SKM-1 (cell line): ENCODE measurements at regions not wholly inside any gene's neighbourhood (a gene's known extent, or its start where the extent isn't known, plus 50 kb on each side); places are given as distances from the start of the nearest gene placed in this dataset.
"Not testable (repeated sequence)": the region's sequence is repeated elsewhere in the genome, so short reads cannot be mapped to it uniquely, and the experiment has no call there.

ENCODE experiments used
- DNase-seq: peaks from one replicate; lab custom pipeline; 2025; ENCODE audit not compliant: unreplicated experiment; lab: John Stamatoyannopoulos, UW

DNA sequence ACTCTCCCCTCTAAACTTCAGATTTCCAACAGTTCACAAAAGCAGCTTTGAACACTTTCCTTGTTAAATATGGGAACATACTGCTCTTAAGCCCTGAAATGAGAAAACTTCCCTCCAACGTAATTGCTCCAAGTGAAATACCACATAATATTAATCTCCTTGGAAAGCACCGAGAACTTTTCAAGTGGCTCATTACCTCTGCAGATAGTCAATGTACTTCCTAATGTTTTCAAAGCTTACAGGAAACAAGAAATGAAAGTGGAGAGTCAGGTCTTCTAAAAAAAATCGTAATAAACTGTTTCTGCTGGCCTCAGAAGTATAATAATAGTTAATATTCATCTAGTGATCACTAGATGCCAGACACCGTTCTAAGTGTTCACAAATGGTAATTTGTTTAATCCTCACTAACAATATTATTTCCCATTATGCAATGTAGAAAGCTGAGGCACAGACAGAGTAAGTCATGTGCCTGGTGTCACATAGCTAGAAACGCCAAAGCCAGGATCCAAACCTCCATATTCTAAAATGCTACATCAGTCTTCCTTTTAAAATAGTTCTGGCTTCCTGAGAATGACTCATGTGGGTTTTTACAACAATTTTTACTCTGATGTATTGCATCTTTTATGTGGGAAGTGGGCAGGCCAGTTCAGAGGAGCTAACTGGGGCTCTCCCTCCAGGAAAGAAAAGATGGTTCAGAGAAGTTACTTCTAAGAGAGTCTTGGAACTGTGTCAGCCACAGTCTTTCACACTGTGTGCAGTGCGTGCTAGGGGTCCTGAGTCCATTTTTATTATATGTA is 177.2 kb downstream of the PLPPR4 start:
- DNase-seq, result no peak

DNA sequence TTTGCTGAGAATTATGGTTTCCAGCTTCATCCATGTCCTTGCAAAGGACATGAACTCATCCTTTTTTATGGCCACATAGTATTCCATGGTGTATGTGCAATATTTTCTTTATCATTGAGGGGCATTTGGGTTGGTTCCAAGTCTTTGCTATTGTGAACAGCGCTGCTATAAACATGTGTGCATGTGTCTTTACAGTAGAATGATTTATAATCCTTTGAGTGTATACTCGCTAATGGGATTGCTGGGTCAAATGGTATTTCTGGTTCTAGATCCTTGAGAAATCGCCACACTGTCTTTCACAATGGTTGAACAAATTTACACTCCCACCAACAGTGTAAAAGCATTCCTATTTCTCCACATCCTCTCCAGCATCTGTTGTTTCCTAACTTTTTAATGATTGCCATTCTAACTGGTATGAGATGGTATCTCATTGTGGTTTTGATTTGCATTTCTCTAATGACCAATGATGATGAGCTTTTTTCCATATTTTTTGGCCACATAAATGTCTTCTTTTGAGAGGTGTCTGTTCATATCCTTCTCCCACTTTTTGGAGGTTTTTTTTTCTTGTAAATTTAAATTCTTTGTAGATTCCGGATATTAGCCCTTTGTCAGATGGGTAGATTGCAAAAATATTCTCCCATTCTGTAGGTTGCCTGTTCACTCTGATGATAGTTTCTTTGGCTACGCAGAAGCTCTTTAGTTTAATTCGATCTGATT is 180.1 kb downstream of the PLPPR4 start:
- not testable (repeated sequence) for DNase-seq

DNA sequence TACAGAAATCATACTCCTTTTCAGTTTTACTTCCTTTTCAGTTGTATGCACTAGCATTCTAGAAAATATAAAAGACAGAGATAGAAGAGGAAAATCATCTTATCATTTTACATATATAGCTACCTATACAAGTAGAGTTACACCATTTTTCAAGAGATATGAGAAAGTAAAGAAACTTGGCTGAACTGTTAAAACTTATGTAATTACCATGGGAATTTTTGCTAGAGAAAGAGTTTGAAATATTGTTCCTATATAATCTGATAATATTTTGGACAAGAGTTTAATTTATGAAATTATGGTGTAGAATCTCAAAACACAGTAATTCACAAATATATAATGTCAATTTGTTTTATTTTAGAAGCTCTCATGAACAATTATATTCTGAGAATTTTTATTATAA is 180.8 kb downstream of the PLPPR4 start:
- DNase-seq, result no peak

DNA sequence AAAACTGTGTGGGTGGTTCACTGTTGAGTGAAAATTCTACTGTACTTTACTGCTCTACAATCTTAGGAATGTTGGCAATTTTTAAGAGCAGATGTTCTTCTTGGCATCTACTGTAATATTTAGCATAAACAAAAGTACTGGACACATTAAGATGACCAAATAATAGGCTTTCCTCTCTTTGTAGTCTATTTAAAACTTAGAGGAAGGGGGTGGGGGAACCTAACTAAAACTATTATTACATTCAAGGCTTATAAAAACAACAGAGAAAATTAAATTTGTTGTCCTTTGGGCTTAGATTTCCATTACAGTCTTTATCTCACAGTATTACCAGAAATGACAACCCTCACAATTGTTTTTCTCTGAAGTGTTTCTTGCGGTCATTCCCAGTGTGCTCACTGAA is 181.2 kb downstream of the PLPPR4 start:
- DNase-seq, result no peak

DNA sequence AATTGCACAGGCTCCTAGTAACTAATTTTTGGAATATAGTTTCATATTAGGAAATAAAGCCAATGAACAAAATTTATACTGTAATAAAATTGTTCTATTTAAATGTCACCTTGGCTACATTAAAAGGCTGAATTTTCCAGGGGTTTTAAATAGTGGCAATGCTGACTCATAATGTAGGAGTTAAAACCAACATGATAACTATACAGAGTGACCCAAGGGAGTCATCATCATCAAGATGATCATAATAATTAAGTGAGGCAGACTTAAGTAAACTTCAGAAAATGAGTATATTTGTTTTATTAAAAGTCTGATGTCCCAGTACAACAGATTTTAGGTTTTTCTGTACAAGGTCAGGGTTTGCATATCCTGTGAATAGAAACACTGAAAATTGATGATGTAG is 183.4 kb downstream of the PLPPR4 start:
- DNase-seq, result no peak

DNA sequence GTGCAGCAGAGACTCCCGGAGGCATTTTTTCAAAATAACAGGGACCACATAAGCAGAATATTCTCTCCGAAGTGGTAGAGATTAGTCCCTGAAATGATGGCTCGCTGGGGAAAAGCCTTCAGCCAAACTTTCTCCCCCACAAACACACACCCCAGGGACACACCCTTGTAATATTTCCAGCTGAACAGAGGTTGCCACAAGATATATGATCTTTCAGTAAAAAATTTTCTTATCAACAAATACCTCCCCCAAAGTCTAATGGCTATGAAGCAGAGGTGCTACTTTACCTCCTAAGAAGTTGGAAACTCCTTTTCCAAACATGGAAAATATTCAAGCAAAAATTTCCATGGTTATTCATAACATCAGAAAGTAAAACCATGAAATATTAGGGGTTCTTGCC is 190.2 kb upstream of the PALMD start:
- DNase-seq, result no peak

DNA sequence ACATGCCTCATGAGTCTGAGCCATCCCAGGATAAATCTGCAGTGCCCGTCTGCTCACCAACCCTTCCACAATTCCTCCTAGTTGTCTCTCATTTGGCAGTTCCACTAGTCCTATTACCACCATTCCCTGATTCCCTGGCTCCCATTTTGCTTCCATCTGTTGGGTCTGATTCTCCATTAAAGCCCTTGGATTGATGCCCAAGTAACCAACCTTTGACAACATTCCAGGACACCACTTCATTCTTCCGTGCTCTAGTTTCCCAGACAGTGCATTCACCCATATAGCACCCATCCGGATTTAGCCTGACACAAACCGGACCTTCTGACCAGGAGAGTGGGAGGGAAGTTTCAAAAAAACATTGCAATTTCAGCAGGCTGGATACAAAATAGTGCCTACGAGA is 189.4 kb upstream of the PALMD start:
- DNase-seq, result no peak

DNA sequence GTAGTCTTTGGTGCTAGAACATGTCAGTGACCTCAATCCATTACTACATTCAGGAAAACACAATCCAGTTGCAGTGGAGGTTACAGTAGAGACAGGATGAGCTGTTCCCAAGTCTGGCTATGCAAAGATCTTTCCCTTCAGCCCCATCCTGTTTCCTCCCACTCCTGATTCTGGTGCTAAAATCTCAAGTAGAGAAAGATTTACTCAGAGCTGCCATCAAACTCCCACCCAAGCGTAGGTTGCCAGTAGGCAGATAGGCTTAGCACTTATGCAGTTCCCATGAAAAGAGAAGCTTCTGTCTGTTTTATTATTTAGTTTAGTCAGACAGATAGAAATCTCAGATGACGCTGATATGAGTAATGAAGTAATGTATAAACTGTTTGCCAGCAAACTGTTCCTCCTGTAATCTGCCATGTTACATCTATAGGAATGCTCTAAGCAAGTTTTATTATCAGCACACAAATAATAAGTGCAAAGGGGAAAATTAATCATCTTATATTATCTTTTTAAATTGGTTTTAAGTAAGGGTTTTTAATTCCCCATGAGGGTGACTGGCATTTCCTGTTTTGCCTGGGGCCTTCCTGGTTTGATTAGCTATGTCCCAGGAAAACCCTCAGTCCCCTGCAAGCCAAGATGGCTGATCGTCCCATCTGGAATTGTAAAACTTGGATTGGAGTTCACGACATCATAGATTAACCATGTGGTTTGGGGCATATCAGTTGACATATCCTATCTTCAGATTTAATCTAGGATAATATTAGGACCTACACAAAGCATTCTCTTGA is 188.3 kb upstream of the PALMD start:
- no peak for DNase-seq

DNA sequence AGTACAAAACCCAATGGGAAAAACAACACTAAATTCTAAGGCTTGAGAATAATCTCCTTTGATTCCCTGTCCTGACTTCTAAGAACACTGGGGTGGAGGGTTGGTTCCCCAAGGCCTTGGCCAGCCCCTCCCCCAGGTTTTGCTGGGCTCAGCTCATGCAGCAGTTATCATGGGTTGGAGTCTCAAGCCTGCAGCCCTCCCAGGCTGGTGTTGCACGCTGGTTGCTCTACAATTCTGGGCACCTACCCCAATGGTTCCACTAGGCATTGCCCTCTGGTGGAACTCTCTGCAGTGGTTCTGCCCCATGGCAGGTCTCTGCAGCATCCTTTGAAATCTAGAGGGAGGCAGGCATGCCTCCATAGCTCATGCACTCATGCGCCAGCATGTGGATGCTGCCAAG is 184.4 kb upstream of the PALMD start:
- no peak for DNase-seq

DNA sequence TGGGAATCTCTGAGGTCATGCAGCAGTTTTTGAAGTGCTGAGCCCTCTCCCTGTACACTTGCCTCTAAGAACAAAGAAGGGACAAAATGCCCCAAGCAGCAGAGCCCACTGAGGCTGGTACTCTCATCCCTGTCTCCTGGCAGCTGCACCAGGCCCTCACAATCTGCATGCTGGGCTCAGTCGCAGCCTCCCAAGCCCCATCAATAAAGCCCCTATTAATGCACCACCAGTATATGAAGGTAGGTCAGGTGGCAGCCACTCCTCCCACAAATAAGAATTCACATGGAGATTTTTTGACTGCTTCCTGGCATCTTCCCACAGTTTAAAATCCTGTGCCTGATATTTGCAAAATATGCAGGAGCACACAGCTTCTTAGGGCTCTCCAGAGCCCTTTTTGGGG is 181.2 kb upstream of the PALMD start:
- DNase-seq, result no peak

DNA sequence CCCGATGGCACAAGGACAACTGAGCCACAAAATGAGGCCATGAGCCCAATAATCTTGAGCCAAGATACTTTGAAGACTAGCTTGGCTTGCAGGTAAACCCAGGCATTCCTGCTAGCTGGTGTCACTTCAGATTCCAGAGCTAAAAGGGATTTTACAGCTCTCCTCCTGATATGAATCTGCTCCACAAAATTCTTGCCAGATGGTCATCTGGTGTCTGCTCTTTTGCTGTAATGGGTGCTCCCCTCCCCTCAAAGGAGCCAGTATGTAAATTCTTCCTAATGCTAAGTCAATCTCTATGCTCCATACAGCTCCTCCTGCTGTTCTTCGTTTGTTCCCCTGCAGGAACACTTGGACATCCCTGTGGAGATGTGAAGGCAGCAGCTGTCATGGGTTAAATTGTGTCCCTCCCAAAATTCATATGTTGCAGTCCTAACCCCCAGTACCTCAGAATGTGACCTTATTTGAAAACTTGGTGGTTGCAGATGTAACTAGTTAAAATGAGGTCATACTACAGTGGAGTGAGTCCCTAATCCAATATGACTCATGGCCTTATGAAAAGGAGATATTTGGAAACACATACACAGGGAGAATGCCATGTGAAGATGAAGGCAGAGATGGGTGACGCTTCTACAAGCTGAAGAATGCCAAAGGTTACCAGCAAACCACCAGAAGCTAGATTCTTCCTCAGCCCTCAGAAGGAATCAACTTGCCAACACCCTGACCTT is 180.6 kb upstream of the PALMD start:
- DNase-seq, result no peak

DNA sequence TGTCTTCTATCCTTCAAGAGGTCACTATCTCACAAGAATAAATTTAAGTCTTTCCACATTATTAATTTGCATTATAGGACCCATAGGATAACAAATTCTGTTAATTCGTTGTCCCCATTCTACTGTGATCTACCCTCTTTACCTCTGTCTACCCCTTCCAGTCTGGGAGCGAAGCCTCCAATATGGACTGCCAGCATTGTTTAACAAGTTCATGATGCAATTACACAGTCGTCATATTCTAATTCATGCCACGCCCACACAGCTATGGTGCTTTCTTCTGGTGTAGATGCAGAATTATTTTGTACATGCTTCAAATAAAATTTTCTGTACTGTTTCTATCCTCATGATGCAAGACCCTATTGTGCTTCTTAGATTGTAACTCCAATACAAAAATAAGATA is 178.3 kb upstream of the PALMD start:
- DNase-seq, result no peak

DNA sequence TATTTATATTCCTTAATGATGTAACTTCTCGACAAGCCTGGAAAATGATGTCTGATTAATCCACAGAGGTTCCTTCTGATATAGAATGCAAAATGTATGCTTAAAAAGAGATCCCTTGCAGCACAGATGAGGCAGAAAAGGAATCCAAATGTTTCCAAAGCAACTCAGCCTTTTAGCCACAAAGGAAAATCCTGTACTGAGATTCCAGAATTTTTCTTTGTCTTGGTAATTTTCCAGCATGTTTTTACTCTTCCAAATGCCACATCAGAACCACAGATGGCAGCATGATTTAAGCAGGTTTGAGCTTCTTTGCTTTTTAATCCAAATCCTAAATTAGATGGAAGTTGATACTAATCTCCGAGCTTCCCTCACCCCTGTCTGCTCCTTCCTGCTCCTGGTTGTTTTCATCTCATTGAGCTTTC is 176.4 kb upstream of the PALMD start:
- no peak for DNase-seq

DNA sequence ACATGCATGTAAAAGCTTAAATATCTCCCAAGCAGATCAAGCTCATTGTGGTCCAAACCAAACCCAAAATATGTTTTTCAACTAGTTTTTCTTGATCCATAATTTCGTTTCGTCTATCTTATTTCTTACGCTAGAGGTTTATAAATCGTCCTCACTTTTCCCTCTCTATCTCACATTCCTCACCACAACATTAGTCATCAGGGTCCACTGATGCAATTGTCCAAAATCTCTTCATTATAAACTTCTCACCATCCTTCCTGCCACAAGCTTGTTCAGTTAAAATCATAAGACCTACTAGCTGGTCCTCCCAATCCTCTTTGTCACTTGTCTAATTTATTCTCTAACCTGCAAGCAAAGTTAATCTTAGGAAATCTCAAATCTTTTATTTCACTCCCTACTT is 173.0 kb upstream of the PALMD start:
- DNase-seq, result no peak

DNA sequence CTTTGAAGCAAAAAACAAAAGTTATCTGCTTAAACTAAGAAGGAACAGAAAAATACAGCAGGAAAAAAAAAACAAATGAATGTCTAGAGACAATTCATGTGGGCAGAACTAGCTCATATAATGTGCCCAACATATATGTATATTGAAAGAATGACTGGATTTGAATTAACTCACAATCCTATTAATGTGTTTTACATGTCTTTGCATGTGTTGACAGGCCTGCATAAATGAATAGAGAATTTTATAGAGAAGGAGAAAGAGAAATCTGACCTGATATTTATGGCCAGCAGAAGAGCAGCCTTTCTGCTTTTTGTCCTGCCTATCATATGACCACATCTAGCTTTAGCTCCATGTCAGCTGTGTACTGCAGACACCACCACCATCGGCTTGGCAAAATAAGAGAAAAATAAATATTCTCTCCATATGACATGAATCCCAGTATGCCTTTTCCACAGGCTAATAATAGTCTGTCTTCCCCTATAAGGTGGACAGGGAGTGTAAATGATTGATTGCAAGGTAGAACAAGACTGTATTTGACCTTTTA is 171.5 kb upstream of the PALMD start:
- no peak for DNase-seq

DNA sequence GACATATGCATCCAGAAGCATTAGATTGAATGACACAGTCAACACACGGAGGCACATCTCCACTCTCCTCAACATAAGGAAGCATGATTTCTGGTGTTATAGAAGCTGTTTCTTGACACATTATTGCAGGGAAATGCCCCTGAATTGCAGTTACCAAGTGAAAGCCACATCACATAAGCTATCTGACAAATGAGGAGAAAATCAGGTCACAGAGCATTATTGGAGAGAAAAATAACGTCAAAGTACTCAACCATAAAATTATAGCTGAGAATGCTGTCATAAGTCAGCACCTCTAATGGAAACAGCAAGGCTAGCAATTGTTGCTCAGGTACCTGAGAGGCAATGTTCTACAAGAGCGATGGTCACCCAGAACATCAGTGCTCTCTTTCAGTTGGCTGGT is 169.9 kb upstream of the PALMD start:
- no peak for DNase-seq

DNA sequence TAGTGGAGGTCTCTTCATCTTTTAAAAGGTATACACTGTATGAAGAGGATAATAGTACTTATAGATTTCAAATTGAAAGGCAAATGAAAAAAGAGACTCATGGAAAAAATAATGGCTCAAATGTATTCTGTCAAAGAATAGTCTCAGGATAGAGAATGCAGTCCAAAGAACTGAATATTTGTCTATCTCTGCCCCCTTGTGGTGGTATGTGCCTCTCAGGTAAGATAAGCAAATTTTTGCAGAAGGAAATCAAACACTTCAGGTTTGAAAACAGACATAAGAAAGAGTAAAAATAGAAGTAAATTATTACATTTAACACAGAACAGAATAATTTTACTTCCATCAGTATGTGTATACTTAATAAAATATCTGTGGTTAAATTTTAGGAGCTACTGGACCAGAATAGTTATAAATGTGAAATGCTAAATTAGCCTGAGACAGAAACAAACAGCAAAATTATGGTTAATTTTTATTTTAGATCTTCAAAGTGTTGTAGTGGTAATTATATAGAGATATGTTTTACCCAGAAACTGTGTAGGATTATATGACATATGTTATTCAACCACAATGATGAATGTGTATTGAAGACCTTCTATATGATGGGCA is 164.4 kb upstream of the PALMD start:
- DNase-seq, result peak; percentile 57

DNA sequence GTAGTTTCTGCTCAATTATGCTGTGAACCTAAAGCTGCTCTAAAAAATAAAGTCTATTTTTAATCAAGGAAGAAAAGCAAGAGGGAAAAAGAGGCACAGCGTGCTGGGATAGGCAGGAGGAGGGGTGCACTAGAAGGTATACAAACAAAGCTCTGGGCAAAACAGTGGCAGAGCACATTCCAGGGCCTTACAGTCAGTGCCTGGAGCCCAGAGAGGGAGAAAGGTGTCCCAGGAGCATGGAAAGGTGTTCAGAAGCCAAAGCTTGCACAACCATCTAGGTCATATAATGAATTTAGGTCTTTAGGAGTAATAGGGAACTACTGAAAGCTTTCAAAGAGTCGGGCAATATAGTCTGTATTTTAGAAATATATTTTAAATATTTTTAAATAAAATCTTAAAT is 163.6 kb upstream of the PALMD start:
- DNase-seq, result no peak

DNA sequence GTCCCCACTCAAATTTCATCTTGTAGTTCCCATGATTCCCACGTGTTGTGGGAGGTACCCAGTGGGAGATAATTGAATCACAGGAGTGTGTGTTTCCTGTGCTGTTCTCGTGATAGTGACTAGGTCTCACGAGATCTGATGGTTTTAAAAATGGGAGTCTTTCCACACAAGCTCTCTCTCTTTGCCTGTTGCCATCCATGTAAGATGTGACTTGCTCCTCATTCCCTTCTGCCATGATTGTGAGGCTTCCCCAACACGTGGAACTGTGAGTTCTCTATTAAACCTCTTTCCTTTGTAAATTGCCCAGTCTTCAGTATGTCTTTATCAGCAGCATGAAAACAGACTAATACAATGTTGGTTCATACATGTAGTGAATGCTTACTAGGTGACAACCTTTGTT is 163.2 kb upstream of the PALMD start:
- DNase-seq, result no peak

DNA sequence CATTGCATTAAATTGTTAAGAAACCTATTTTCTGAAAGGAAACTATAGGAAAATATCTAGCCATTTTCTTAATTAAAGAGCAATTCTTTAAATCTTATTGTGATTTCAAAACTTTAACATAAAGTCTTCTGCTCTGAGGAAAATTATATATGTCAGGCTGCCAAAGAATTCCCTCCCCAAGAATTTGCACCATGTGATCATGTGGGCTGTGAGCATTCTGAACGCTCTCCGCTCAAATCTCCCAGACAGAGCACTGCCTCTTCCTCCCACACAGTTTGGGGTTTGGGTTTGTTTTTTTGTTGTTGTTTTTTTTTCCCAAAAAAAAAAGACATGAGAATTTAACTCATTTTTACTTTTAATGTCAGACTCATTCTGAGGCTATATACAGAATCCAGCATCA is 155.9 kb upstream of the PALMD start:
- no peak for DNase-seq

DNA sequence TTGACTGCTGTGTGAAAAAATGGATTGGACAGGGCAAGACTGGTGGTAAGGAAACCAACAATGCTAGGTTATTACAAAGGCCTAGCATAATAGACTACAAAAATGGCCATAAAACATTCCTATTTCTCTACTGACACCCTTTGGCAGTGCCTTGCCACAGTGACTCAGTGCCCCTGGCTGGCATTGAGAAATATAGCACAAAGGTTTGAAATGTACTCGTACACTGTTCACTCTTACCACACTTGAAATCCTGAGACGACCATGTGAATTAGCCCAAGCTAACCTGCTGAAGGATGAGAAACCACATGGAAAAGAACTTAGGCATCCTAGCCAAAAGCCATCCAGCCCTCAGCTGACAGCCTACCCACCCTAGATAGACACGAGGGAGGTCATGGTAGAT is 149.8 kb upstream of the PALMD start:
- DNase-seq, result no peak
